ENCODE measurements at regions not wholly inside any gene's neighbourhood (a gene's known extent, or its start where the extent isn't known, plus 50 kb on each side); places are given as distances from the start of the nearest gene placed in this dataset.

GRCh38 chr9:86755561-86755941 lies 191.8 kb downstream of the GAS1 start:
- no peaks in the 10 kb centered on the region for H3K27me3 Mint-ChIP-seq
- no peak overlapping the region for H3K27ac Mint-ChIP-seq
- no peaks in the 10 kb centered on the region for H3K36me3 Mint-ChIP-seq (ENCODE audit: low read depth)
- ChIA-PET POLR2A (no interaction called here), CTCF (interaction anchor here (0.6 kb wide), 1 partner anchor 94 kb away, joined by 5 read pairs; no protein-coding TSS in a partner anchor)
- DNase-seq = no peak
- no peaks in the 10 kb centered on the region for H3K9me3 Mint-ChIP-seq
- H3K4me1 Mint-ChIP-seq = no peaks in the 10 kb centered on the region
- H3K4me3 Mint-ChIP-seq = no peak overlapping the region

- CTCF ChIA-PET = no interaction called here
- Mint-ChIP-seq H3K9me3 (no peaks in the 10 kb centered on the region), H3K4me1 (no peaks in the 10 kb centered on the region), H3K4me3 (no peak overlapping the region), H3K27me3 (no peaks in the 10 kb centered on the region), H3K36me3 (ENCODE audit: low read depth) (no peaks in the 10 kb centered on the region), H3K27ac (no peak overlapping the region)
- DNase-seq = no peak
- POLR2A ChIA-PET = no interaction called here
These were observed 192.4 kb downstream of the GAS1 start for GRCh38 chr9:86754581-86755560.

- H3K27me3 Mint-ChIP-seq = no peaks in the 10 kb centered on the region
- no peaks in the 10 kb centered on the region for H3K9me3 Mint-ChIP-seq
- H3K27ac Mint-ChIP-seq = no peak overlapping the region
- no peaks in the 10 kb centered on the region for H3K36me3 Mint-ChIP-seq (ENCODE audit: low read depth)
- DNase-seq = no peak
- ChIA-PET CTCF (no interaction called here), POLR2A (no interaction called here)
- H3K4me1 Mint-ChIP-seq = no peaks in the 10 kb centered on the region
- H3K4me3 Mint-ChIP-seq = no peak overlapping the region
These were observed 193.5 kb downstream of the GAS1 start for GRCh38 chr9:86753836-86754235.

DNA sequence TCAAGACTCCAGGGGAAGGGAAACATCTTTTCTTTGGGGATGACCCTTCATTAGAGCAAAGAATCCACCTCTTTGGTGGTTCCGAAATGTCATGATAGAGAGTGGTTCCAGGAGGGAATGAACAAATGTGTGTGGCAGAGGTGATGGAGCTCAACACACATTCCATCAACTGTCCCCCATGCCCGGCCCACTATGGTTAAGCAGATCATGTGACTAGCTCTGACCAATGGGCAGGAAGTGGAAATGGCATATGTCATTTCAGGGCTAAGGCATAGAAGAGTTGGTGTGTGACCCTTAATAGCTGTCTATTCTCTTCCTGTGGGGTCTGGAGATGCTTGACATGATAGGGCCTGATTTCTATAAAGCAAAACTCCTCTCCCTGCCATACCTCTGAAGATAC lies 194.6 kb downstream of the GAS1 start:
- Mint-ChIP-seq H3K4me3 (no peak overlapping the region), H3K36me3 (ENCODE audit: low read depth) (no peaks in the 10 kb centered on the region), H3K4me1 (no peaks in the 10 kb centered on the region), H3K9me3 (no peaks in the 10 kb centered on the region), H3K27me3 (no peaks in the 10 kb centered on the region), H3K27ac (no peak overlapping the region)
- ChIA-PET CTCF (interaction anchor here (0.7 kb wide), 1 partner anchor 318 kb away, joined by 3 read pairs; no protein-coding TSS in a partner anchor), POLR2A (no interaction called here)
- no peak for DNase-seq

GRCh38 chr9:86751956-86752355 lies 195.3 kb downstream of the GAS1 start:
- no peaks in the 10 kb centered on the region for H3K27me3 Mint-ChIP-seq
- H3K36me3 Mint-ChIP-seq (ENCODE audit: low read depth) = no peaks in the 10 kb centered on the region
- no peaks in the 10 kb centered on the region for H3K9me3 Mint-ChIP-seq
- POLR2A ChIA-PET = no interaction called here
- H3K27ac Mint-ChIP-seq = no peak overlapping the region
- no peak overlapping the region for H3K4me3 Mint-ChIP-seq
- CTCF ChIA-PET = no interaction called here
- no peaks in the 10 kb centered on the region for H3K4me1 Mint-ChIP-seq
- DNase-seq = no peak

- H3K4me3 Mint-ChIP-seq = no peak overlapping the region
- no peaks in the 10 kb centered on the region for H3K36me3 Mint-ChIP-seq (ENCODE audit: low read depth)
- H3K27ac Mint-ChIP-seq = no peak overlapping the region
- ChIA-PET CTCF (no interaction called here), POLR2A (no interaction called here)
- H3K27me3 Mint-ChIP-seq = no peaks in the 10 kb centered on the region
- no peak for DNase-seq
- H3K9me3 Mint-ChIP-seq = no peaks in the 10 kb centered on the region
- H3K4me1 Mint-ChIP-seq = no peaks in the 10 kb centered on the region
These were observed 196.1 kb downstream of the GAS1 start for GRCh38 chr9:86751207-86751606.

DNA sequence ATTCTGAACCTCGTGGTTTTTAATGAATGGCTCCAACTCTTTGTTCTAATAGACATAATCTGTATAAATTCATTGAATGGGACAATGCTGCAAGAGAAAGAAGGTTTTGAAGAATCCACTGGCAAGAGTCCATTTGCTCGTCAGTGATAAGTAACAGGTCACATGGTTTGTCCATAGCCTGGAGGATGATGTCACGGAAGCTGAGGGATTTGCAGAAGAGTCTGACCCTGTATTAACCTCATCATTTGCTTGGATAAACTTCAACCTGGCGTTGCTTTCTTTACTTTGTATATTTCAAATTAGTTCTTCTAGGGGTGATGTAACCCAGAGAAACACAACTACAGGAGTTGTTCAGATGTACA lies 197.4 kb downstream of the GAS1 start:
- H3K9me3 Mint-ChIP-seq = no peaks in the 10 kb centered on the region

GRCh38 chr9:86749161-86749893 lies 198.0 kb downstream of the GAS1 start:
- ChIA-PET POLR2A (no interaction called here), CTCF (no interaction called here)
- DNase-seq = no peak
- Mint-ChIP-seq H3K9me3 (no peaks in the 10 kb centered on the region), H3K27me3 (no peaks in the 10 kb centered on the region), H3K4me3 (no peak overlapping the region), H3K4me1 (no peaks in the 10 kb centered on the region), H3K27ac (no peak overlapping the region), H3K36me3 (ENCODE audit: low read depth) (no peaks in the 10 kb centered on the region)

More for the DNA sequence above, 197.4 kb downstream of the GAS1 start:
- Mint-ChIP-seq H3K4me3 (no peak overlapping the region), H3K27me3 (no peaks in the 10 kb centered on the region), H3K4me1 (no peaks in the 10 kb centered on the region), H3K27ac (no peak overlapping the region), H3K36me3 (ENCODE audit: low read depth) (no peaks in the 10 kb centered on the region)
- POLR2A ChIA-PET = no interaction called here
- DNase-seq = no peak
- CTCF ChIA-PET = no interaction called here

- POLR2A ChIA-PET = no interaction called here
- Mint-ChIP-seq H3K27me3 (no peaks in the 10 kb centered on the region), H3K4me3 (no peak overlapping the region), H3K36me3 (ENCODE audit: low read depth) (no peaks in the 10 kb centered on the region), H3K9me3 (peaks cover 2% of the 10 kb centered on the region), H3K27ac (no peak overlapping the region), H3K4me1 (no peaks in the 10 kb centered on the region)
- CTCF ChIA-PET = no interaction called here
- DNase-seq = no peak
These were observed 199.6 kb downstream of the GAS1 start for GRCh38 chr9:86747711-86748110.

DNA sequence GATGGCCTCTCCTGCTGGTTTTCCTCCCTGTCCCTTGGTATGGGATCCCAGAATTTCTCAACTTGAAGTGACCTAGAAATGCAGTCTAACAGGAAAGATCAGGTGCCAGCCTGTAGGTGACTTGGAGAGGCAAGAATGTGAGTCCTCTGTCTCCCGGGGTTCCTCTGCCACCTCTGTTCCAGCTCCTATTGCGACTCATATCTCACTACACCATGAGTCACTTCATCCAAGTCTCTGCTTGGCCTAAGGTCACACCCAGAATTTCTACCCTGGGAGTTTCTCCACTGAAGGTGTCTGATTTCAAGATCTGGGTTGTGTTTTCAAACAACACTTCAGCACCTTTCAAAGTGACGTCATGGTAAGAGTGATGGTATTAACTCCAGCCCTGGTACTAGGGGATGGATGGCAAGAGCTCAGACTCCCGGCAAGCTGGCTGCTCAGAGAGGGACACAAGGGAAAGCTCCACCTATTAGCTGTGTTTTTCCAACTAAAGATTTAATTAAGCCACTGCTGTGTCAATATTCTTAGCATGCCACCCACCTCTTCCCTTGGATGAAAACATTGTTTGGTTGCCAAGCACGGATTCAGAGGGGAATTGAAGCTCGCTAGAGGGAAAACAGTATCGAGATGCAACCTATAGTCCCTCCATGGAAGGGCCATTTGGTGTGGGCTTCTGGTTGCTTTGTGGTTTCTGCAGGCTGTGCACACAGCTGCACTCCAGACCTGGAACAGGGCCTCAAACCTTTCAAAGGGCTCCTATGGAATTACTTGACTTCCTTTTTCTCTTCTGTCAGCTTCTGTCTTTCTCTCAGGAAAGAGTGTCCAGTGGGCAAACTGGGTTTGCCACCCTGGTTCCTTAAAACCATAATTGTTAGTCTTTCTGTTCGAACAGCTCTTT lies 205.7 kb downstream of the GAS1 start:
- CTCF ChIA-PET = no interaction called here
- POLR2A ChIA-PET = no interaction called here
- H3K27ac Mint-ChIP-seq = no peak overlapping the region
- DNase-seq = no peak
- H3K36me3 Mint-ChIP-seq (ENCODE audit: low read depth) = no peaks in the 10 kb centered on the region
- H3K4me3 Mint-ChIP-seq = no peak overlapping the region
- H3K4me1 Mint-ChIP-seq = no peaks in the 10 kb centered on the region
- H3K9me3 Mint-ChIP-seq = peaks cover 2% of the 10 kb centered on the region
- no peaks in the 10 kb centered on the region for H3K27me3 Mint-ChIP-seq

- DNase-seq = no peak
- CTCF ChIA-PET = no interaction called here
These were observed 211.4 kb downstream of the GAS1 start for GRCh38 chr9:86735772-86736458.

DNA sequence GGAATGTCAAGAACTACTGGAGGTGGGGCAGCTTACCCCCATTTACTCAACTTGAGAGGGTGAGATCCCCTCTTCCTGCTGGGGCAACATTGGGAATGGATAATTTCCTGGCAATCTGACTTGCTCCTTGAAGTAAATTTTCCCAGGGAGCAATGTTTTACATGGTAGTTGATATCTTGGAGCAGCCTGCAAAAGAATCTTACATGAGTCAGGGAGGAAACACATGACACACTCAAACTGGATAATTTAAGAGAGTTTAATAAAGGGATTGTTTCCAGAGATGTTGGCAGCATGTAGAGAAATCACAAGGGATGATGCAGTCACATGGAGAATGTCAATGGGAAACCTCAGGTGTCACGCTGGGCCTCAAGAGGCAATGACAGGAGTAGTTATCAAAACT lies 212.5 kb downstream of the GAS1 start:
- Mint-ChIP-seq H3K9me3 (no peaks in the 10 kb centered on the region), H3K4me1 (no peaks in the 10 kb centered on the region), H3K36me3 (ENCODE audit: low read depth) (no peaks in the 10 kb centered on the region), H3K4me3 (no peak overlapping the region), H3K27me3 (no peaks in the 10 kb centered on the region), H3K27ac (no peak overlapping the region)
- ChIA-PET POLR2A (no interaction called here), CTCF (no interaction called here)
- DNase-seq = no peak

More at GRCh38 chr9:86735772-86736458, 211.4 kb downstream of the GAS1 start:
- no peak overlapping the region for H3K4me3 Mint-ChIP-seq
- H3K9me3 Mint-ChIP-seq = no peaks in the 10 kb centered on the region
- H3K27me3 Mint-ChIP-seq = no peaks in the 10 kb centered on the region
- no peak overlapping the region for H3K27ac Mint-ChIP-seq
- H3K4me1 Mint-ChIP-seq = no peaks in the 10 kb centered on the region
- POLR2A ChIA-PET = no interaction called here
- no peaks in the 10 kb centered on the region for H3K36me3 Mint-ChIP-seq (ENCODE audit: low read depth)

DNA sequence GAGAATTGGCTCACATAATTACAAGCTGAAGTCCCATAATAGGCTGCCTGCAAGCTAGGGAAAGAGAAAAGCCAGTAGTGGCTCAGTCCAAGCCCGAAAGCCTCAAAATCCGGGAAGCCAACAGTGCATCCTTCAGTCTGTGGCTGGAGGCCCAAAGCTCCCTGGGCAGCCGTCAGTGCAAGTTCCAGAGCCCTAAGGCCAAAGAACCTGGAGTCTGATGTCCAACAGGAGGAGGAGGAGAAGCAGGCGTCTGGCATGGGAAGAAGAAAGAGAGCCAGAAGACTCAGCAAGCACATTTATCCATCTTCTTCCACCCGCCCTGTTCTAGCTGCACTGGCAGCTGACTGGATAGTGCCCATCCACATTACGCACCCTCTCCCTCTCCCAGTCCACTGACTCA lies 213.4 kb downstream of the GAS1 start:
- DNase-seq = no peak
- no peaks in the 10 kb centered on the region for H3K4me1 Mint-ChIP-seq
- H3K36me3 Mint-ChIP-seq (ENCODE audit: low read depth) = no peaks in the 10 kb centered on the region
- H3K27ac Mint-ChIP-seq = no peak overlapping the region
- H3K27me3 Mint-ChIP-seq = no peaks in the 10 kb centered on the region
- POLR2A ChIA-PET = no interaction called here
- H3K9me3 Mint-ChIP-seq = no peaks in the 10 kb centered on the region
- CTCF ChIA-PET = no interaction called here
- no peak overlapping the region for H3K4me3 Mint-ChIP-seq
